Spleen (tissue), 11 donors: ENCODE measurements at regions not wholly inside any gene's neighbourhood (a gene's known extent, or its start where the extent isn't known, plus 50 kb on each side); places are given as distances from the start of the nearest gene placed in this dataset.

ENCODE experiments used
- DNase-seq: peaks from one replicate; pipeline ENCODE4 v3.0.0-alpha.2; 2020
- H3K27ac ChIP-seq, 8 donors: fragments of 200-600 bp; sonication (generic) in 7 of 8; 1 replicate in 4 of 8; 2 replicates in 4 of 8; pipeline versions ENCODE4 v1.5.0 to v1.8.0; 2016 to 2021; ENCODE audit warnings: inconsistent platforms in 4 of 8, mild to moderate bottlenecking in 4 of 8, moderate library complexity in 1 of 8
- H3K27me3 ChIP-seq, 7 donors: fragments of 200-600 bp; sonication (generic) in 6 of 7; replicated peaks in 1 of 7; 1 replicate in 4 of 7; 2 replicates in 3 of 7; pipeline versions ENCODE4 v1.5.0 to v1.8.0; 2016 to 2021; ENCODE audit warnings: inconsistent platforms in 3 of 7, mild to moderate bottlenecking in 1 of 7
- H3K36me3 ChIP-seq, 6 donors: fragments of 200-600 bp; sonication (generic) in 5 of 6; 1 replicate in 4 of 6; 2 replicates in 2 of 6; pipeline versions ENCODE4 v1.5.0 to v1.8.0; 2016 to 2021; ENCODE audit warnings: inconsistent platforms in 2 of 6
- H3K4me1 ChIP-seq, 6 donors: fragments of 200-600 bp; sonication (generic) in 5 of 6; 1 replicate in 3 of 6; 2 replicates in 3 of 6; pipeline versions ENCODE4 v1.5.0 to v1.8.0; 2016 to 2021; ENCODE audit warnings: inconsistent platforms in 3 of 6
- H3K4me3 ChIP-seq, 8 donors: fragments of 200-600 bp; sonication (generic) in 7 of 8; 1 replicate in 4 of 8; 2 replicates in 4 of 8; pipeline versions ENCODE4 v1.5.0 to v1.8.0; 2016 to 2021; ENCODE audit warnings: inconsistent platforms in 4 of 8, mild to moderate bottlenecking in 4 of 8, moderate library complexity in 2 of 8
- H3K9me3 ChIP-seq, 8 donors: fragments of 200-600 bp; sonication (generic) in 7 of 8; 1 replicate in 4 of 8; 2 replicates in 4 of 8; pipeline versions ENCODE4 v1.5.0 to v1.8.0; 2016 to 2021; ENCODE audit warnings: inconsistent platforms in 4 of 8
- POLR2A ChIP-seq, 3 donors: fragments of 450-650 bp; IDR thresholded peaks; one replicate each; pipeline ENCODE4 v1.5.1; 2017; ENCODE audit warnings: antibody characterized with exemption in 3 of 3, mild to moderate bottlenecking in 1 of 3
- POLR2AphosphoS5 ChIP-seq, 3 donors: sonication (generic); formaldehyde crosslinking; IDR thresholded peaks; one replicate each; pipeline ENCODE4 v1.5.1; 2017; ENCODE audit warnings: antibody characterized with exemption in 3 of 3
- WGBS, 5 donors: extraction: QIAGEN DNeasy Blood & Tissue Kit in 3 of 5; methylation state at CpG; one replicate each; pipeline versions ENCODE4 v1.1.5 to v1.1.7; 2013 to 2018; 5-methylcytosine and 5-hydroxymethylcytosine counted together
- intact Hi-C: fragments of 100-400 bp; cut with DNase I; formaldehyde crosslinking; loops from one replicate; pipeline ENCODE4 v1.15.0; 2023; ENCODE audit warnings: low total_unique reads
- TF ChIP-seq, protein P1 (sequence below), 11 experiments: fragments of 200-600 bp in 7 of 11; fragments of 450-650 bp in 4 of 11; sonication (generic) in 4 of 11; IDR thresholded peaks in 8 of 11; conservative IDR thresholded peaks in 3 of 11; 1 replicate in 7 of 11; 2 replicates in 4 of 11; pipeline versions ENCODE4 v1.4.0 to v1.8.0; 2016 to 2021; ENCODE audit warnings: antibody characterized with exemption in 11 of 11, inconsistent platforms in 4 of 11, mild to moderate bottlenecking in 1 of 11
- donor health status: healthy with polysubstance abuse.
- donor health status: DM: no; HTN: no; CAD: no; lungs with moderate emphysema.
- donor health status: DM: no; HTN: no; CAD: no.
- donor health status: Bipolar disorder and iron deficiency.
- donor health status: healthy.
- donor health status: DM: no; HTN: no; CAD: no.
- donor health status: DM: yes; HTN: yes; CAD: no.

DNA sequence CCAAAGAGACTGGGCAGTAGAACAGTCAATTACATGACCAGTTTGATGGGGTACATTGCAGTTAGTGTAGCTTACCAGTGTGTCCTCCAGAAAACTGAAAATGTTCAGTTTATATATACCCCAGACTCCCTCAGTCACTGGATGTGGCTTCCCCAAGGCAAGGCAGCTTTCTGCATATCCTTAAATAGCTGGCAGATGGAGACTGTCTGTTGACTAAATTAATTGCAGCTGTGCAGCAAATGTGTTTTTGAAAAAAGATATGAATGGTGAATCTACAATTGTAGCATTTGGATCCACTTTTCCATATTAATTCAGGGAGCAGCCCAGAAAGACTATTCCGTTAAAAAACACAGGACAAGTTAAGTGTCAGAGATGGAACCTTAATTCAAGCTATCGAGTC, 565.1 kb upstream of the CCDC179 start:
- Histone ChIP-seq H3K36me3 (no peaks in the 10 kb centered on the region), H3K9me3 (peaks cover 0 to 10% (median 0%) of the 10 kb centered on the region in 8 donors), H3K27me3 (no peaks in the 10 kb centered on the region), H3K4me3 (no peak overlapping the region), H3K4me1 (no peaks in the 10 kb centered on the region), H3K27ac (no peak overlapping the region)
- TF ChIP-seq POLR2AphosphoS5 (IDR thresholded peaks at IDR 0.05) (no peak), POLR2A (IDR thresholded peaks at IDR 0.05) (no peak)
- TF ChIP-seq, protein P1, sequence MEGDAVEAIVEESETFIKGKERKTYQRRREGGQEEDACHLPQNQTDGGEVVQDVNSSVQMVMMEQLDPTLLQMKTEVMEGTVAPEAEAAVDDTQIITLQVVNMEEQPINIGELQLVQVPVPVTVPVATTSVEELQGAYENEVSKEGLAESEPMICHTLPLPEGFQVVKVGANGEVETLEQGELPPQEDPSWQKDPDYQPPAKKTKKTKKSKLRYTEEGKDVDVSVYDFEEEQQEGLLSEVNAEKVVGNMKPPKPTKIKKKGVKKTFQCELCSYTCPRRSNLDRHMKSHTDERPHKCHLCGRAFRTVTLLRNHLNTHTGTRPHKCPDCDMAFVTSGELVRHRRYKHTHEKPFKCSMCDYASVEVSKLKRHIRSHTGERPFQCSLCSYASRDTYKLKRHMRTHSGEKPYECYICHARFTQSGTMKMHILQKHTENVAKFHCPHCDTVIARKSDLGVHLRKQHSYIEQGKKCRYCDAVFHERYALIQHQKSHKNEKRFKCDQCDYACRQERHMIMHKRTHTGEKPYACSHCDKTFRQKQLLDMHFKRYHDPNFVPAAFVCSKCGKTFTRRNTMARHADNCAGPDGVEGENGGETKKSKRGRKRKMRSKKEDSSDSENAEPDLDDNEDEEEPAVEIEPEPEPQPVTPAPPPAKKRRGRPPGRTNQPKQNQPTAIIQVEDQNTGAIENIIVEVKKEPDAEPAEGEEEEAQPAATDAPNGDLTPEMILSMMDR (IDR thresholded peaks at IDR 0.05 in 8 of 11, conservative IDR thresholded peaks at IDR 0.05 in 3 of 11): no peak
- no peak for DNase-seq
- intact Hi-C loops: no loop called here
- 76 to 91% (median 79%) methylated on average over 2 of the region's 2 CpGs for WGBS, 5 donors

DNA sequence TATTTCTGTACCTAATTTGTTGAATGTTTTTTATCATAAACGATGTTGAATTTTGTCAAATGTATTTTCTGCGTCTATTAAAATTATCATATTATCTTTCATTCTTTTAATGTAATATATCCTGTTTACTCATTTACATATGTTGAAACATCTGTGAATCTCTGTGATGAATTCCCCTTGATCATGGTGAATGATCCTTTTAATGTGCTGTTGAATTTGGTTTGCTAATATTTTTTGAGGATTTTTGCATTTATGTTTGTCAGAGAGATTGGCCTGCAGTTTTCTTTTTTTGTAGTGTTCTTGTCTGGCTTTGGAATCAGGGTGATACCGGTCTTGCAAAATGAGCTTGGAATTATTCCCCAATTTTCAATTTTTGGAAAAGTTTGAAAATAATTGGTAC, 569.3 kb upstream of the CCDC179 start:
- no peak for TF ChIP-seq POLR2AphosphoS5 (IDR thresholded peaks at IDR 0.05)
- TF ChIP-seq, protein P1 (IDR thresholded peaks at IDR 0.05 in 8 of 11, conservative IDR thresholded peaks at IDR 0.05 in 3 of 11): no peak
- TF ChIP-seq POLR2A (IDR thresholded peaks at IDR 0.05): no peak
- Histone ChIP-seq H3K9me3 (peaks cover 0 to 11% (median 2%) of the 10 kb centered on the region in 8 donors), H3K27me3 (no peaks in the 10 kb centered on the region), H3K36me3 (no peaks in the 10 kb centered on the region), H3K4me1 (no peaks in the 10 kb centered on the region), H3K27ac (no peak overlapping the region), H3K4me3 (no peak overlapping the region)
- no peak for DNase-seq
- WGBS, 5 donors: 76 to 91% (median 85%) methylated on average over 3 of the region's 3 CpGs
- intact Hi-C loops: no loop called here

DNA sequence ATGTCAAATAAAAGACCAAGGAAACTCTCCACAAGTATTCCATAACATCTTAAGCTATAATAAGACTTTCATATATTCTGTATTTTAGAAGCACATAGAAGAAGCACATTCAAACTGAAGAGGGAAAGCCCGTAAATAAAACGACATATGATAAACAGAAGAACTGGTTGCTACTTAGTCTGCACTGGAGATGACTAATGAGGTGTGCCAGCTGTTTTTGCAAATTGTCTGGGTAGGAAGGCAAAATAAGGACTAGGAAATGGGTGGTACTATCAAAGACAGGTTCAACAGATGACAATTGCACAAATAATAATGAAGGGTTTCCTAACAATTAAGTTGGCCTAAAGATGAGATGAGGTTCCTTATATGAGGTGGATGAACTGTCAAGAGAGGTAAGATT, 593.2 kb upstream of the CCDC179 start:
- no peak overlapping the region for H3K4me3 ChIP-seq
- DNase-seq: no peak
- H3K27ac ChIP-seq: no peak overlapping the region
- H3K9me3 ChIP-seq: peaks cover 0 to 20% (median 3%) of the 10 kb centered on the region in 8 donors
- 85 to 94% (median 91%) methylated on average over 2 of the region's 2 CpGs for WGBS, 5 donors
- intact Hi-C loops: no loop called here
- H3K36me3 ChIP-seq: no peaks in the 10 kb centered on the region
- H3K27me3 ChIP-seq: no peaks in the 10 kb centered on the region
- no peaks in the 10 kb centered on the region for H3K4me1 ChIP-seq
- TF ChIP-seq POLR2A (IDR thresholded peaks at IDR 0.05) (no peak), POLR2AphosphoS5 (IDR thresholded peaks at IDR 0.05) (no peak)
- TF ChIP-seq, protein P1 (IDR thresholded peaks at IDR 0.05 in 8 of 11, conservative IDR thresholded peaks at IDR 0.05 in 3 of 11): no peak

DNA sequence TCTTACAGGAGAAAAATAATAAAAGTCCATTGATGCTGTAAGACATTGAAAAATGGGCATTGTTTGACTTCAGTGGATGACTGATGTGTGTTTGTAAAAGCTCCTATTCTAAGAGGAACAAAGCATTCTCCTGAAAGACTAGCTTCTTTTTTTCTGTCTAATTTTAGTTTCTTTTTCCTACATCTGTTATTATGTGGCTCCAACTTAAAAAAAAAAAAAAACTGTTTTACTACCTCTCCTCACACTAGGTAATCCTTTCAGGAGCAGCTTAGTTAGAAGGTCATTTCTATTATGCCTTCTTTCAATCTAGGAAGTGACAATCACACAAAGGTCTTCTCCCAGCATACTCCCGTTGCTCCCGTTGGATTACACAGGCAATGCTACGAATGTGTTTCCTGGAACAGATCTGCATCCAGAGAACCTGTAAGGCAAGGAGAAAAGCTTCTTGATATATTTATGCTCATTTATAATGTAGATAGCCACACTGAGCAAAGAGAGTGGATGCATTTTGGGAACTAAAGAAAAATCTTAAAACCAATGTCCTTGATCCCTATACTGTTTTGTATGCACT, 595.1 kb upstream of the CCDC179 start:
- intact Hi-C loops: no loop called here
- Histone ChIP-seq H3K4me1 (no peaks in the 10 kb centered on the region), H3K9me3 (peaks cover 0 to 18% (median under 1%) of the 10 kb centered on the region in 8 donors), H3K27me3 (no peaks in the 10 kb centered on the region), H3K27ac (no peak overlapping the region), H3K36me3 (no peaks in the 10 kb centered on the region), H3K4me3 (no peak overlapping the region)
- DNase-seq: no peak
- TF ChIP-seq POLR2A (IDR thresholded peaks at IDR 0.05): no peak
- TF ChIP-seq, protein P1 (IDR thresholded peaks at IDR 0.05 in 8 of 11, conservative IDR thresholded peaks at IDR 0.05 in 3 of 11): no peak
- TF ChIP-seq POLR2AphosphoS5 (IDR thresholded peaks at IDR 0.05): no peak
- WGBS, 5 donors: 38 to 58% (median 40%) methylated on average over 3 of the region's 3 CpGs
